ENCODE measurements at regions not wholly inside any gene's neighbourhood (a gene's known extent, or its start where the extent isn't known, plus 50 kb on each side); places are given as distances from the start of the nearest gene placed in this dataset.

DNA sequence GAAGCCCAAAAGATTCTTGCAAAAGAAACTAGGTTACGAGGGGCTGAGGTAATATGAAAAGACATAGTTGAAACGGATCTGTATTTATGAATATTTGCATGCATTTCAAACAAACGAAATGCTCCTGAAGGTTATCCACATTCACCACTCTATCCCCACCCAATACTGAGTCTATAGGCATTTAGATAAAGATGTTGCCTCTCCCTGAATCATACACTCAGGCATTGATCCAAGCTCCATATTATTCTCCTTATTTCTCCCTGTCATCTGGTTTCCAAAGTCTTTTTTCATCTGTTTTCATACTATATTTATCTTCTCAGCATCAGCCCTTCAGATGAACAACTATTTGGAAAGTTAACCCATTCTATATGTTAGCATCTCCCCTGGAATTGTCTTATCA lies 492.5 kb upstream of the TGFBR2 start:
- POLR2A ChIA-PET (ENCODE audit: unreplicated experiment): no interaction called here
- in situ Hi-C loops (cut with MboI; ENCODE audit: low sequenced_read_pairs): loop anchor here (5.0 kb wide), 1 partner anchor 83 kb away; no protein-coding TSS in a partner anchor
- Histone ChIP-seq H3K4ac (ENCODE audit: low read depth, low read length) (no peak overlapping the region), H3K4me1 (ENCODE audit: control insufficient read depth, insufficient read depth, low read length) (no peaks in the 10 kb centered on the region), H2AFZ (replicated peaks; ENCODE audit: low read length, poor library complexity) (no peak overlapping the region), H3K18ac (ENCODE audit: low read depth, low read length) (no peak overlapping the region), H2AK9ac (replicated peaks; ENCODE audit: low read depth, low read length, poor library complexity) (no peak overlapping the region), H2BK15ac (ENCODE audit: low read depth, low read length) (no peak overlapping the region; the same call in 2 of the 3 replicates), H4K20me1 (ENCODE audit: insufficient read depth, low read length) (no peaks in the 10 kb centered on the region), H3K23ac (ENCODE audit: low read depth, low read length) (no peak overlapping the region), H3K56ac (ENCODE audit: extremely low read depth, insufficient read depth, low read length) (no peak overlapping the region), H3K9me1 (ENCODE audit: insufficient read depth, low read length) (no peaks in the 10 kb centered on the region), H2BK120ac (ENCODE audit: low read depth, low read length) (no peak overlapping the region), H2BK5ac (ENCODE audit: low read depth, low read length, poor library complexity, severe bottlenecking) (no peak overlapping the region), H4K5ac (ENCODE audit: low read depth, low read length) (no peak overlapping the region), H4K91ac (ENCODE audit: insufficient read depth, low read depth, low read length) (no peak overlapping the region), H4K8ac (ENCODE audit: low read depth in 2 of 2, low read length in 2 of 2) (no peak overlapping the region), H3K27me3 (ENCODE audit: control insufficient read depth, insufficient read depth, low read length) (no peaks in the 10 kb centered on the region; the same call in none of the 2 replicates), H3K4me2 (ENCODE audit: low read depth, low read length) (no peak overlapping the region), H2AK5ac (ENCODE audit: low read depth, low read length) (no peak overlapping the region), H3K79me1 (ENCODE audit: low read depth in 1 of 2, low read length in 2 of 2) (no peaks in the 10 kb centered on the region), H2BK20ac (ENCODE audit: low read depth, low read length) (no peak overlapping the region), H3K4me3 (ENCODE audit: insufficient read depth, low read depth, low read length) (no peak overlapping the region), H3K9ac (ENCODE audit: low read depth, low read length) (no peak overlapping the region), H3K9me3 (ENCODE audit: control insufficient read depth, insufficient read depth, low read length) (no peaks in the 10 kb centered on the region), H3K27ac (ENCODE audit: insufficient read depth, low read length) (no peak overlapping the region), H3K14ac (replicated peaks; ENCODE audit: low read depth, low read length) (no peak overlapping the region), H3K36me3 (ENCODE audit: control insufficient read depth, insufficient read depth, low read length) (no peaks in the 10 kb centered on the region)
- WGBS, 2 experiments (ENCODE audit: extremely low coverage in 2 of 2, insufficient read length in 1 of 2): no CpG with 5 or more reads among the region's 3 CpGs
- TF ChIP-seq SMC3 (IDR thresholded peaks at IDR 0.05; ENCODE audit: low read depth, low read length) (no peak), MXI1 (IDR thresholded peaks at IDR 0.05; ENCODE audit: borderline replicate concordance, low read depth, low read length) (no peak)
- TF ChIP-seq, protein P1, sequence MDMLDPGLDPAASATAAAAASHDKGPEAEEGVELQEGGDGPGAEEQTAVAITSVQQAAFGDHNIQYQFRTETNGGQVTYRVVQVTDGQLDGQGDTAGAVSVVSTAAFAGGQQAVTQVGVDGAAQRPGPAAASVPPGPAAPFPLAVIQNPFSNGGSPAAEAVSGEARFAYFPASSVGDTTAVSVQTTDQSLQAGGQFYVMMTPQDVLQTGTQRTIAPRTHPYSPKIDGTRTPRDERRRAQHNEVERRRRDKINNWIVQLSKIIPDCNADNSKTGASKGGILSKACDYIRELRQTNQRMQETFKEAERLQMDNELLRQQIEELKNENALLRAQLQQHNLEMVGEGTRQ (IDR thresholded peaks at IDR 0.05; ENCODE audit: low read depth, low read length): no peak
- dilution Hi-C loops (cut with HindIII; ENCODE audit: low sequenced_read_pairs, unreplicated experiment): no loop called here
- CTCF ChIA-PET: interaction anchor here (1.2 to 1.4 kb wide), 2 partner anchors 85 to 540 kb away, joined by 4 read pairs; no protein-coding TSS in a partner anchor
- no TSS peak for BruUV-seq (replicated peaks)
- ATAC-seq (ENCODE audit: low read depth) (no peak), DNase-seq (no peak)
- intact Hi-C loops (cut with micrococcal nuclease): loop anchor here (1.0 to 5.0 kb wide), 4 partner anchors 85 to 635 kb away; partner anchors contain the start of gene TGFBR2

All from IMR-90 (cell line).